OCI-LY1 (cell line): ENCODE measurements at regions not wholly inside any gene's neighbourhood (a gene's known extent, or its start where the extent isn't known, plus 50 kb on each side); places are given as distances from the start of the nearest gene placed in this dataset.

Source experiments
- H2AFZ ChIP-seq: fragments of 200-600 bp; sonication (generic), shearing (Covaris generic); 2 replicates; pipeline ENCODE4 v1.6.0; 2014; ENCODE audit warnings: antibody characterized with exemption, mild to moderate bottlenecking, low read length
- H3F3A ChIP-seq: fragments of 200-600 bp; sonication (generic), shearing (Covaris generic); 2 replicates; pipeline ENCODE4 v1.6.0; 2014; ENCODE audit warnings: mild to moderate bottlenecking, antibody characterized with exemption, low read length, moderate library complexity; ENCODE audit not compliant: insufficient read depth
- H3K27ac ChIP-seq: fragments of 200-600 bp; sonication (generic); 2 replicates; pipeline ENCODE4 v1.5.1; 2014; ENCODE audit warnings: low read length, mixed run types, mild to moderate bottlenecking, low read depth; ENCODE audit not compliant: poor library complexity, severe bottlenecking
- H3K27me3 ChIP-seq: fragments of 200-600 bp; sonication (generic); 2 replicates; pipeline ENCODE4 v1.6.0; 2014; ENCODE audit warnings: antibody characterized with exemption, mild to moderate bottlenecking, low read length, moderate library complexity; ENCODE audit not compliant: insufficient read depth
- H3K36me3 ChIP-seq: fragments of 200-600 bp; sonication (generic); 2 replicates; pipeline ENCODE4 v1.6.1; 2014; ENCODE audit warnings: mild to moderate bottlenecking, antibody characterized with exemption, low read length, moderate library complexity, mixed read lengths; ENCODE audit not compliant: insufficient read depth
- H3K4me1 ChIP-seq: fragments of 200-600 bp; sonication (generic); 2 replicates; pipeline ENCODE4 v1.5.1; 2014; ENCODE audit warnings: mild to moderate bottlenecking, low read length, moderate library complexity; ENCODE audit not compliant: insufficient read depth, severe bottlenecking
- H3K4me2 ChIP-seq: fragments of 200-600 bp; sonication (generic), shearing (Covaris generic); 2 replicates; pipeline ENCODE4 v1.6.1; 2014; ENCODE audit warnings: low read length
- H3K4me3 ChIP-seq: fragments of 200-600 bp; sonication (generic); 2 replicates; pipeline ENCODE4 v1.5.1; 2014; ENCODE audit warnings: low read length, low read depth, mild to moderate bottlenecking, mixed read lengths; ENCODE audit not compliant: poor library complexity, severe bottlenecking
- H3K79me2 ChIP-seq: fragments of 200-600 bp; shearing (Covaris generic); 2 replicates; pipeline ENCODE4 v1.6.1; 2016; ENCODE audit warnings: mixed run types, low read length, mixed read lengths; ENCODE audit not compliant: insufficient read depth
- H3K9ac ChIP-seq: fragments of 200-600 bp; sonication (generic), shearing (Covaris generic); 2 replicates; pipeline ENCODE4 v1.6.1; 2014; ENCODE audit warnings: mild to moderate bottlenecking, low read length, mixed read lengths
- H3K9me2 ChIP-seq: fragments of 200-600 bp; sonication (generic), shearing (Covaris generic); 2 replicates; pipeline ENCODE4 v1.6.1; 2014; ENCODE audit warnings: low read depth, mild to moderate bottlenecking, low read length, mixed read lengths
- H3K9me3 ChIP-seq: fragments of 200-600 bp; shearing (Covaris generic); 2 replicates; pipeline ENCODE4 v1.6.1; 2014; ENCODE audit warnings: low read length, mixed read lengths
- H4K20me1 ChIP-seq: fragments of 200-600 bp; sonication (generic), shearing (Covaris generic); 2 replicates; pipeline ENCODE4 v1.6.0; 2016; ENCODE audit warnings: mild to moderate bottlenecking, low read length; ENCODE audit not compliant: insufficient read depth
- EZH2 ChIP-seq: fragments of 200-600 bp; sonication (generic), shearing (Covaris generic); IDR thresholded peaks from 2 replicates; pipeline ENCODE4 v1.8.0; 2017; ENCODE audit warnings: borderline replicate concordance, mixed run types, mild to moderate bottlenecking, antibody characterized with exemption, low read length, moderate library complexity, mixed read lengths
- TF ChIP-seq, protein P1 (sequence below): fragments of 200-600 bp; sonication (generic), shearing (Covaris generic); IDR thresholded peaks from 2 replicates; pipeline ENCODE4 v1.5.1; 2017; ENCODE audit warnings: mild to moderate bottlenecking, antibody characterized with exemption, low read length, moderate library complexity, mixed read lengths

- H2AFZ ChIP-seq = no peak overlapping the region
- no peaks in the 10 kb centered on the region for H3K9me2 ChIP-seq
- no peak overlapping the region for H3K9ac ChIP-seq
- no peaks in the 10 kb centered on the region for H3F3A ChIP-seq
- no peak overlapping the region for H3K4me2 ChIP-seq
- H3K27me3 ChIP-seq = no peaks in the 10 kb centered on the region
- no peak overlapping the region for H3K27ac ChIP-seq
- no peaks in the 10 kb centered on the region for H3K36me3 ChIP-seq
- no peaks in the 10 kb centered on the region for H4K20me1 ChIP-seq
- H3K4me1 ChIP-seq = no peaks in the 10 kb centered on the region
- H3K4me3 ChIP-seq = no peak overlapping the region
- H3K9me3 ChIP-seq = no peaks in the 10 kb centered on the region
- no peaks in the 10 kb centered on the region for H3K79me2 ChIP-seq
- no peak for TF ChIP-seq EZH2
- TF ChIP-seq, protein P1, sequence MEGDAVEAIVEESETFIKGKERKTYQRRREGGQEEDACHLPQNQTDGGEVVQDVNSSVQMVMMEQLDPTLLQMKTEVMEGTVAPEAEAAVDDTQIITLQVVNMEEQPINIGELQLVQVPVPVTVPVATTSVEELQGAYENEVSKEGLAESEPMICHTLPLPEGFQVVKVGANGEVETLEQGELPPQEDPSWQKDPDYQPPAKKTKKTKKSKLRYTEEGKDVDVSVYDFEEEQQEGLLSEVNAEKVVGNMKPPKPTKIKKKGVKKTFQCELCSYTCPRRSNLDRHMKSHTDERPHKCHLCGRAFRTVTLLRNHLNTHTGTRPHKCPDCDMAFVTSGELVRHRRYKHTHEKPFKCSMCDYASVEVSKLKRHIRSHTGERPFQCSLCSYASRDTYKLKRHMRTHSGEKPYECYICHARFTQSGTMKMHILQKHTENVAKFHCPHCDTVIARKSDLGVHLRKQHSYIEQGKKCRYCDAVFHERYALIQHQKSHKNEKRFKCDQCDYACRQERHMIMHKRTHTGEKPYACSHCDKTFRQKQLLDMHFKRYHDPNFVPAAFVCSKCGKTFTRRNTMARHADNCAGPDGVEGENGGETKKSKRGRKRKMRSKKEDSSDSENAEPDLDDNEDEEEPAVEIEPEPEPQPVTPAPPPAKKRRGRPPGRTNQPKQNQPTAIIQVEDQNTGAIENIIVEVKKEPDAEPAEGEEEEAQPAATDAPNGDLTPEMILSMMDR = no peak
Measured at GRCh38 chr5:4254736-4255135, 659.1 kb downstream of the IRX1 start.

GRCh38 chr5:4255441-4255840 is 659.8 kb downstream of the IRX1 start:
- no peak overlapping the region for H2AFZ ChIP-seq
- H3K9ac ChIP-seq = no peak overlapping the region
- H3K27ac ChIP-seq = no peak overlapping the region
- H3K36me3 ChIP-seq = no peaks in the 10 kb centered on the region
- no peaks in the 10 kb centered on the region for H3K9me2 ChIP-seq
- H3K9me3 ChIP-seq = no peaks in the 10 kb centered on the region
- no peaks in the 10 kb centered on the region for H3K79me2 ChIP-seq
- no peaks in the 10 kb centered on the region for H3F3A ChIP-seq
- no peak overlapping the region for H3K4me3 ChIP-seq
- no peaks in the 10 kb centered on the region for H4K20me1 ChIP-seq
- H3K4me1 ChIP-seq = no peaks in the 10 kb centered on the region
- no peaks in the 10 kb centered on the region for H3K27me3 ChIP-seq
- TF ChIP-seq, protein P1 = no peak
- TF ChIP-seq EZH2 = no peak
- no peak overlapping the region for H3K4me2 ChIP-seq

- Histone ChIP-seq H3K79me2 (no peaks in the 10 kb centered on the region), H3K4me3 (no peak overlapping the region), H2AFZ (no peak overlapping the region), H3K4me2 (no peak overlapping the region), H3K9ac (no peak overlapping the region), H3K27me3 (no peaks in the 10 kb centered on the region), H3K4me1 (no peaks in the 10 kb centered on the region), H3K36me3 (no peaks in the 10 kb centered on the region), H3F3A (no peaks in the 10 kb centered on the region), H3K9me3 (no peaks in the 10 kb centered on the region), H4K20me1 (no peaks in the 10 kb centered on the region), H3K9me2 (no peaks in the 10 kb centered on the region), H3K27ac (no peak overlapping the region)
- TF ChIP-seq EZH2 = no peak
- TF ChIP-seq, protein P1 = no peak
Measured at GRCh38 chr5:4258170-4258569, 662.5 kb downstream of the IRX1 start.
